Activated T-helper 2 cell treated with anti-CD3 and anti-CD28 coated beads, Interferon-gamma antibody, Interleukin-2, Interleukin-4, amounts not matched to agents 10 μg/mL and 5 μg/mL and 100 μg/mL, durations not matched to agents 14 hours and 24 hours and 36 hours (primary cell): ENCODE measurements at regions not wholly inside any gene's neighbourhood (a gene's known extent, or its start where the extent isn't known, plus 50 kb on each side); places are given as distances from the start of the nearest gene placed in this dataset.

Experiments used
- DNase-seq: peaks from one replicate; pipeline ENCODE4 v3.0.0; 2021; ENCODE audit warnings: low spot score
- H3K27ac Mint-ChIP-seq: one replicate; pipeline ENCODE4 v1.8.0; 2021; ENCODE audit warnings: mixed read lengths
- H3K27me3 Mint-ChIP-seq: one replicate; pipeline ENCODE4 v1.8.0; 2021; ENCODE audit warnings: low read depth, mixed read lengths
- H3K36me3 Mint-ChIP-seq: one replicate; pipeline ENCODE4 v1.8.0; 2021; ENCODE audit warnings: low read depth, mixed read lengths
- H3K4me1 Mint-ChIP-seq: one replicate; pipeline ENCODE4 v1.8.0; 2021; ENCODE audit warnings: low read depth, mixed read lengths
- H3K4me3 Mint-ChIP-seq: one replicate; pipeline ENCODE4 v1.8.0; 2021; ENCODE audit warnings: low read depth, mild to moderate bottlenecking, moderate library complexity, mixed read lengths
- H3K9me3 Mint-ChIP-seq: one replicate; pipeline ENCODE4 v1.8.0; 2021; ENCODE audit warnings: mixed read lengths
- intact Hi-C: fragments of 100-400 bp; cut with micrococcal nuclease; formaldehyde crosslinking; loops from one replicate; pipeline ENCODE4 v1.15.1; 2023

- Mint-ChIP-seq H3K27me3 (no peaks in the 10 kb centered on the region), H3K4me3 (no peak overlapping the region), H3K4me1 (peaks cover 4% of the 10 kb centered on the region), H3K36me3 (no peaks in the 10 kb centered on the region), H3K27ac (no peak overlapping the region), H3K9me3 (no peaks in the 10 kb centered on the region)
- intact Hi-C loops: no loop called here
- no peak for DNase-seq
These were observed 53.5 kb upstream of the FAM9B start for GRCh38 chrX:9087271-9088040.

- Mint-ChIP-seq H3K4me3 (no peak overlapping the region), H3K36me3 (no peaks in the 10 kb centered on the region), H3K27ac (no peak overlapping the region), H3K4me1 (peaks cover 4% of the 10 kb centered on the region), H3K9me3 (no peaks in the 10 kb centered on the region), H3K27me3 (no peaks in the 10 kb centered on the region)
- no peak for DNase-seq
- intact Hi-C loops: no loop called here
These were observed 55.0 kb upstream of the FAM9B start for GRCh38 chrX:9088896-9089295.

GRCh38 chrX:9090766-9091165 is 56.8 kb upstream of the FAM9B start:
- intact Hi-C loops: no loop called here
- Mint-ChIP-seq H3K4me3 (no peak overlapping the region), H3K27ac (no peak overlapping the region), H3K4me1 (peaks cover 4% of the 10 kb centered on the region), H3K9me3 (peaks cover 8% of the 10 kb centered on the region), H3K27me3 (peaks cover 3% of the 10 kb centered on the region), H3K36me3 (no peaks in the 10 kb centered on the region)
- no peak for DNase-seq

GRCh38 chrX:9091258-9091657 is 57.3 kb upstream of the FAM9B start:
- intact Hi-C loops: no loop called here
- Mint-ChIP-seq H3K27me3 (peaks cover 3% of the 10 kb centered on the region), H3K36me3 (no peaks in the 10 kb centered on the region), H3K4me3 (no peak overlapping the region), H3K4me1 (peaks cover 4% of the 10 kb centered on the region), H3K9me3 (peaks cover 8% of the 10 kb centered on the region), H3K27ac (no peak overlapping the region)
- DNase-seq: no peak

GRCh38 chrX:9102956-9103355 is 69.0 kb upstream of the FAM9B start:
- Mint-ChIP-seq H3K4me1 (no peaks in the 10 kb centered on the region), H3K36me3 (no peaks in the 10 kb centered on the region), H3K27ac (no peak overlapping the region), H3K9me3 (no peaks in the 10 kb centered on the region), H3K27me3 (peaks cover 3% of the 10 kb centered on the region), H3K4me3 (no peak overlapping the region)
- DNase-seq: no peak
- intact Hi-C loops: no loop called here

GRCh38 chrX:9108054-9108453 is 74.1 kb upstream of the FAM9B start:
- peaks cover 10% of the 10 kb centered on the region for H3K4me1 Mint-ChIP-seq
- H3K27me3 Mint-ChIP-seq: peaks cover under 1% of the 10 kb centered on the region
- no peak overlapping the region for H3K27ac Mint-ChIP-seq
- no peak for DNase-seq
- H3K4me3 Mint-ChIP-seq: no peak overlapping the region
- H3K9me3 Mint-ChIP-seq: no peaks in the 10 kb centered on the region
- intact Hi-C loops: no loop called here
- no peaks in the 10 kb centered on the region for H3K36me3 Mint-ChIP-seq

GRCh38 chrX:9110808-9111207 is 76.9 kb upstream of the FAM9B start:
- H3K4me1 Mint-ChIP-seq: peaks cover 13% of the 10 kb centered on the region
- no peaks in the 10 kb centered on the region for H3K36me3 Mint-ChIP-seq
- H3K4me3 Mint-ChIP-seq: no peak overlapping the region
- no peaks in the 10 kb centered on the region for H3K27me3 Mint-ChIP-seq
- H3K9me3 Mint-ChIP-seq: no peaks in the 10 kb centered on the region
- H3K27ac Mint-ChIP-seq: peak overlapping the region; percentile 8
- no peak for DNase-seq
- intact Hi-C loops: no loop called here

GRCh38 chrX:9114245-9114644 is 80.3 kb upstream of the FAM9B start:
- Mint-ChIP-seq H3K27me3 (no peaks in the 10 kb centered on the region), H3K27ac (no peak overlapping the region), H3K4me1 (peaks cover 13% of the 10 kb centered on the region), H3K4me3 (no peak overlapping the region), H3K36me3 (no peaks in the 10 kb centered on the region), H3K9me3 (no peaks in the 10 kb centered on the region)
- DNase-seq: no peak
- intact Hi-C loops: no loop called here

GRCh38 chrX:9117851-9118250 is 83.9 kb upstream of the FAM9B start:
- Mint-ChIP-seq H3K27ac (no peak overlapping the region), H3K27me3 (no peaks in the 10 kb centered on the region), H3K9me3 (peaks cover 3% of the 10 kb centered on the region), H3K4me3 (no peak overlapping the region), H3K36me3 (no peaks in the 10 kb centered on the region), H3K4me1 (peaks cover 5% of the 10 kb centered on the region)
- DNase-seq: no peak
- intact Hi-C loops: no loop called here

GRCh38 chrX:9122519-9123245 is 88.8 kb upstream of the FAM9B start:
- H3K36me3 Mint-ChIP-seq: no peaks in the 10 kb centered on the region
- H3K27me3 Mint-ChIP-seq: no peaks in the 10 kb centered on the region
- peaks cover 3% of the 10 kb centered on the region for H3K9me3 Mint-ChIP-seq
- intact Hi-C loops: no loop called here
- H3K4me1 Mint-ChIP-seq: peaks cover 2% of the 10 kb centered on the region
- no peak overlapping the region for H3K4me3 Mint-ChIP-seq
- no peak for DNase-seq
- H3K27ac Mint-ChIP-seq: no peak overlapping the region

GRCh38 chrX:9127986-9128385 is 94.1 kb upstream of the FAM9B start:
- no peaks in the 10 kb centered on the region for H3K27me3 Mint-ChIP-seq
- H3K4me3 Mint-ChIP-seq: no peak overlapping the region
- H3K36me3 Mint-ChIP-seq: peaks cover 8% of the 10 kb centered on the region
- intact Hi-C loops: no loop called here
- H3K9me3 Mint-ChIP-seq: peaks cover 8% of the 10 kb centered on the region
- no peak for DNase-seq
- no peak overlapping the region for H3K27ac Mint-ChIP-seq
- peaks cover 12% of the 10 kb centered on the region for H3K4me1 Mint-ChIP-seq

- intact Hi-C loops: loop anchor here (5.0 kb wide), 1 partner anchor 37 kb away; no protein-coding TSS in a partner anchor
- Mint-ChIP-seq H3K9me3 (peaks cover 8% of the 10 kb centered on the region), H3K4me1 (peaks cover 12% of the 10 kb centered on the region), H3K36me3 (peaks cover 8% of the 10 kb centered on the region), H3K27me3 (no peaks in the 10 kb centered on the region), H3K27ac (no peak overlapping the region), H3K4me3 (no peak overlapping the region)
- no peak for DNase-seq
These were observed 96.1 kb upstream of the FAM9B start for GRCh38 chrX:9130031-9130430.

- H3K4me1 Mint-ChIP-seq: peaks cover 12% of the 10 kb centered on the region
- peak overlapping the region; percentile 38 for H3K27ac Mint-ChIP-seq
- no peak overlapping the region for H3K4me3 Mint-ChIP-seq
- H3K27me3 Mint-ChIP-seq: no peaks in the 10 kb centered on the region
- H3K36me3 Mint-ChIP-seq: peaks cover 8% of the 10 kb centered on the region
- intact Hi-C loops: loop anchor here (1.0 to 5.0 kb wide), 2 partner anchors 36 to 154 kb away; no protein-coding TSS in a partner anchor
- peaks cover 8% of the 10 kb centered on the region for H3K9me3 Mint-ChIP-seq
- DNase-seq: no peak
These were observed 97.1 kb upstream of the FAM9B start for GRCh38 chrX:9131066-9131465.
